ENCODE measurements at regions not wholly inside any gene's neighbourhood (a gene's known extent, or its start where the extent isn't known, plus 50 kb on each side); places are given as distances from the start of the nearest gene placed in this dataset.

- H3K27ac ChIP-seq = peak overlapping the region; percentile 89 to 99 (median 92)
Observed at GRCh38 chr12:22759769-22760674, 135.1 kb downstream of the ETNK1 start.

GRCh38 chr12:22765421-22766130 is 140.6 kb downstream of the ETNK1 start:
- Histone ChIP-seq H3K4me1 (peaks cover 0 to 62% (median 9%) of the 10 kb centered on the region in 3 donors), H3K9me3 (no peaks in the 10 kb centered on the region), H3K27me3 (no peaks in the 10 kb centered on the region), H3K27ac (peak overlapping the region; percentile 71 to 92 (median 81)), H3K36me3 (no peaks in the 10 kb centered on the region), H3K4me3 (no peak overlapping the region)
- 63 to 71% methylated on average over 10 to 12 of the region's 15 CpGs for WGBS, 2 donors (ENCODE audit: low coverage in 1 of 2)
- ATAC-seq = no peak
- TF ChIP-seq POLR2AphosphoS5 (IDR thresholded peaks at IDR 0.05) (no peak), EP300 (IDR thresholded peaks at IDR 0.05) (no peak), POLR2A (IDR thresholded peaks at IDR 0.05) (no peak)
- TF ChIP-seq, protein P1, sequence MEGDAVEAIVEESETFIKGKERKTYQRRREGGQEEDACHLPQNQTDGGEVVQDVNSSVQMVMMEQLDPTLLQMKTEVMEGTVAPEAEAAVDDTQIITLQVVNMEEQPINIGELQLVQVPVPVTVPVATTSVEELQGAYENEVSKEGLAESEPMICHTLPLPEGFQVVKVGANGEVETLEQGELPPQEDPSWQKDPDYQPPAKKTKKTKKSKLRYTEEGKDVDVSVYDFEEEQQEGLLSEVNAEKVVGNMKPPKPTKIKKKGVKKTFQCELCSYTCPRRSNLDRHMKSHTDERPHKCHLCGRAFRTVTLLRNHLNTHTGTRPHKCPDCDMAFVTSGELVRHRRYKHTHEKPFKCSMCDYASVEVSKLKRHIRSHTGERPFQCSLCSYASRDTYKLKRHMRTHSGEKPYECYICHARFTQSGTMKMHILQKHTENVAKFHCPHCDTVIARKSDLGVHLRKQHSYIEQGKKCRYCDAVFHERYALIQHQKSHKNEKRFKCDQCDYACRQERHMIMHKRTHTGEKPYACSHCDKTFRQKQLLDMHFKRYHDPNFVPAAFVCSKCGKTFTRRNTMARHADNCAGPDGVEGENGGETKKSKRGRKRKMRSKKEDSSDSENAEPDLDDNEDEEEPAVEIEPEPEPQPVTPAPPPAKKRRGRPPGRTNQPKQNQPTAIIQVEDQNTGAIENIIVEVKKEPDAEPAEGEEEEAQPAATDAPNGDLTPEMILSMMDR (IDR thresholded peaks at IDR 0.05) = no peak

More at GRCh38 chr12:22759769-22760674, 135.1 kb downstream of the ETNK1 start:
- Histone ChIP-seq H3K4me1 (peaks cover 0 to 42% (median 0%) of the 10 kb centered on the region in 3 donors), H3K9me3 (no peaks in the 10 kb centered on the region), H3K4me3 (peak overlapping the region; percentile 50 to 65), H3K36me3 (no peaks in the 10 kb centered on the region), H3K27me3 (no peaks in the 10 kb centered on the region)
- ATAC-seq = peak; percentile 93
- 20 to 39% methylated on average over 8 of the region's 8 CpGs for WGBS, 2 donors (ENCODE audit: low coverage in 1 of 2)
- TF ChIP-seq EP300 (IDR thresholded peaks at IDR 0.05) (peak; percentile 87), POLR2AphosphoS5 (IDR thresholded peaks at IDR 0.05) (peak; percentile 98), POLR2A (IDR thresholded peaks at IDR 0.05) (no peak)
- TF ChIP-seq, protein P1 (IDR thresholded peaks at IDR 0.05) = peak in 1 of 4 experiments; percentile 5

DNA sequence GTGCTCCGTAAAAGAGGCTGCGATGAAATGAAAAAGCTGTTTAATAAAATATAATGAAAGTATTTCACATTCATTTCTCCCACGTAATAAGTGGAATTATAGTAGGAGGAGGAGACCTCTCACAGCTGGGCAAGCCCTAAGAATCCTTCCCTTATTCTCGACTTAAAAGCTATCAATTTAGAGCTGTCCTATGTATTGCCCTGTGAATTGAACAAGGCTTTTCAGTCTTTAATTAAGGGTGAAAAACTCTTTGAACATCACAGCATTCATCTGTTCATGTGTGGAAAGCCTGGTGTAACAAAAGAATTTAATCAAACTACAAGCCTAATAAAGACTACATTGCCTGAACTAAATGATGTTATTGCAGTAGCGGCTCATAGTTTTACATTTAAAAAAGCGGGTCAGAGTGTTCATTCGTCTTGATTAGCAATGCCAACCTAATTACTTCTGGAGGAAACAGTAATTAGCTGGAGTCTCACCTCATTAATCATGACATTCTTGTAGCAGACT is 142.0 kb downstream of the ETNK1 start:
- WGBS, 2 donors (ENCODE audit: low coverage in 1 of 2) = 33% methylated on average over 7 of the region's 7 CpGs
- H3K27ac ChIP-seq = peak overlapping the region; percentile 71 to 92 (median 80)

GRCh38 chr12:22781339-22781738 is 156.4 kb downstream of the ETNK1 start:
- TF ChIP-seq POLR2AphosphoS5 (IDR thresholded peaks at IDR 0.05) (no peak), POLR2A (IDR thresholded peaks at IDR 0.05) (no peak), EP300 (IDR thresholded peaks at IDR 0.05) (no peak)
- TF ChIP-seq, protein P1 (IDR thresholded peaks at IDR 0.05) = no peak
- H3K36me3 ChIP-seq = no peaks in the 10 kb centered on the region
- H3K27ac ChIP-seq = no peak overlapping the region
- 90 to 91% methylated on average over 3 of the region's 3 CpGs for WGBS, 2 donors (ENCODE audit: low coverage in 1 of 2)
- H3K27me3 ChIP-seq = no peaks in the 10 kb centered on the region
- H3K4me3 ChIP-seq = no peak overlapping the region
- H3K9me3 ChIP-seq = peaks cover 0 to 8% (median 0%) of the 10 kb centered on the region in 3 donors
- no peak for ATAC-seq
- peaks cover 2 to 22% (median 4%) of the 10 kb centered on the region in 3 donors for H3K4me1 ChIP-seq

More for the DNA sequence above, 142.0 kb downstream of the ETNK1 start:
- TF ChIP-seq, protein P1 (IDR thresholded peaks at IDR 0.05) = no peak
- no peak for TF ChIP-seq POLR2A (IDR thresholded peaks at IDR 0.05)
- no peak for TF ChIP-seq EP300 (IDR thresholded peaks at IDR 0.05)
- TF ChIP-seq POLR2AphosphoS5 (IDR thresholded peaks at IDR 0.05) = no peak
- no peaks in the 10 kb centered on the region for H3K27me3 ChIP-seq
- peaks cover 0 to 58% (median 9%) of the 10 kb centered on the region in 3 donors for H3K4me1 ChIP-seq
- no peak overlapping the region for H3K4me3 ChIP-seq
- no peaks in the 10 kb centered on the region for H3K9me3 ChIP-seq
- no peaks in the 10 kb centered on the region for H3K36me3 ChIP-seq
- ATAC-seq = no peak
